Jurkat, Clone E6-1 (cell line): ENCODE measurements at regions not wholly inside any gene's neighbourhood (a gene's known extent, or its start where the extent isn't known, plus 50 kb on each side); places are given as distances from the start of the nearest gene placed in this dataset.
A peak's percentile ranks its signal among the peaks of the same experiment; 100 is the strongest.
"Not testable (repeated sequence)": the region's sequence is repeated elsewhere in the genome, so short reads cannot be mapped to it uniquely, and the experiment has no call there.

Experiments used
- DNase-seq: peaks from one replicate; pipeline ENCODE4 v3.0.0-alpha.2; 2011; ENCODE audit warnings: low read depth, low spot score
- H3K4me3 ChIP-seq: 2 replicates; pipeline ENCODE4 v1.5.1; 2011; ENCODE audit warnings: mild to moderate bottlenecking, low read length, control low read depth, moderate library complexity

DNA sequence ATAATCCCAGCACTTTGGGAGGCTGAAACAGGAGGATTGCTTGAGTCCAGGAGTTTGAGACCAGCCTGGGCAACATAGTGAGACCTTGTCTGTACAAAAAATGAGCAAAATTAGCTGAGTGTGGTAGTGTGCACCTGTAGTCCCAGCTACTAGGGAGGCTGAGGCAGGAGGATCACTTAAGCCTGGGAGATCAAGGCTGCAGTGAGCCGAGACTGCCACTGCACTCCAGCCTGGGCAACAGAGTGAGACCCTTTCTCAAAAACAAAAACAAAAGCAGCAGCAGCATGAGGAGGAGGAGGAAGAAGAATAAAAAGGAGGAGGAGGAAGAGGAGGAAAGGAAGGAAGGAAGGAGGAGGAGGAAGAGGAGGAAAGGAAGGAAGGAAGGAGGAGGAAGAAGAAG lies 116.5 kb upstream of the TDRD3 start:
- not testable (repeated sequence) for H3K4me3 ChIP-seq, DNase-seq

DNA sequence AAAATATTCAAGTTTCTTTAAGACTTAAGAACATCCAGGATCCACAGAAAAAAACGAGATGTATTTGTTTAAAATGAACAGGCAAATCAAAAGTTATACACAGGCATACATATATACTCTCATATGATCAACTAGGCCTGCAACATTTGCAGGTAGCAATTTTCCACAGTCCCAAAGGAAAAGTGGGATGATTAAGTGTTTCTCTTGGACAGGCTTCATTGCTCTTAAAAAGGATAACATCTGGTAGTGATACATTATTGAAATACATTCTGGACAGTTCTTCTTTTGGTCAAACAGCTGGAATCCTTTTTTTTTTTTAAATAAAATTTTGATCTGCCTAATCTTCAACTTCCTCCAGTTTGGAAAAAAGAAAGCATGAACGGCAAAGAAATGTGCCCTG lies 114.8 kb upstream of the TDRD3 start:
- DNase-seq, result no peak

GRCh38 chr13:60282708-60283107 lies 114.3 kb upstream of the TDRD3 start:
- no peak overlapping the region for H3K4me3 ChIP-seq
- no peak for DNase-seq

More for the DNA sequence above, 114.8 kb upstream of the TDRD3 start:
- H3K4me3 ChIP-seq, result no peak overlapping the region

- H3K4me3 ChIP-seq, result no peak overlapping the region
- DNase-seq, result no peak
Measured at GRCh38 chr13:60286707-60287106, 110.3 kb upstream of the TDRD3 start.

DNA sequence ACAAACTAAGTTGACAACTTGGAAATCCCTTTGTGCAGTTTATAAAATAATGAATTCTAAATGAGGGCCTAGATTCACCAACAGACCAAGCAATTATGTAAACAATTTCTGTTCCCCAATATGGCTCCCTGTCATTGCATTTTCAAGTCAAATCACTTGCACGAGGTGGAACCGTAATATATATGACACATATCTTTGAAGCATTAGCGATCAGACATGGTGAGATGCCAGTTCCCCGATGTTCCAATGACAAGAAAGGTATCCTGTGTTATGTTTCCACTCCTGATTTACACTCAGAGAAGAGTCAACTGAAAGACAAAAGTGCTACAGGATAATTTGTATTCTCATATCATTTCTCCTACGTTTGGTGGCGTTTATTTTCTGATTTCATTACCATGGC lies 108.5 kb upstream of the TDRD3 start:
- H3K4me3 ChIP-seq, result no peak overlapping the region
- DNase-seq, result no peak

- DNase-seq, result no peak
- no peak overlapping the region for H3K4me3 ChIP-seq
Measured at GRCh38 chr13:60303166-60303565, 93.9 kb upstream of the TDRD3 start.

GRCh38 chr13:60311527-60311926 lies 85.5 kb upstream of the TDRD3 start:
- H3K4me3 ChIP-seq, result no peak overlapping the region
- peak; percentile 10 for DNase-seq

- no peak for DNase-seq
- no peak overlapping the region for H3K4me3 ChIP-seq
Measured at GRCh38 chr13:60312851-60313505, 84.0 kb upstream of the TDRD3 start.

- DNase-seq, result no peak
- H3K4me3 ChIP-seq, result no peak overlapping the region
Measured at GRCh38 chr13:60318186-60318585, 78.8 kb upstream of the TDRD3 start.

- no peak for DNase-seq
- no peak overlapping the region for H3K4me3 ChIP-seq
Measured at GRCh38 chr13:60324131-60324530, 72.9 kb upstream of the TDRD3 start.

DNA sequence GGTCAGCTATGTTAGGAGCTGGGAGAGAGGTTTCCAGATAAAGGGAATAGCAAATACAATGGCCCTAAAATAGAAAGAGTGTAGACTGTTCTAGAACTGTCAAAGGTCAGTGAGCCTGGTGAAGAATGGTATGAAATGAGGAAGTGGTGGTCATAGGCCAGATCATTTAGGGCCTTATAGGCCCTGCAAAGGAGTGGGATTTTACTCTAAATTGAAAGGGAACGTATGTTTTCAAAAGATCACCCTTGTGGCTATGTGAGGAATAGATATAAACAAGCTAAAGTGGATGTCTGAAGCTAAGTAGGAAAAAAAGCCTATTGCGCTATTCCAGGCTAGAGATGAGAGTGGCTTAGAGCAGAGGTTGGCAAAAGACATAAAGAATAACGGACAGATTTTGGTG lies 70.7 kb upstream of the TDRD3 start:
- DNase-seq, result no peak
- no peak overlapping the region for H3K4me3 ChIP-seq

GRCh38 chr13:60327511-60327910 lies 69.5 kb upstream of the TDRD3 start:
- H3K4me3 ChIP-seq, result no peak overlapping the region
- no peak for DNase-seq

DNA sequence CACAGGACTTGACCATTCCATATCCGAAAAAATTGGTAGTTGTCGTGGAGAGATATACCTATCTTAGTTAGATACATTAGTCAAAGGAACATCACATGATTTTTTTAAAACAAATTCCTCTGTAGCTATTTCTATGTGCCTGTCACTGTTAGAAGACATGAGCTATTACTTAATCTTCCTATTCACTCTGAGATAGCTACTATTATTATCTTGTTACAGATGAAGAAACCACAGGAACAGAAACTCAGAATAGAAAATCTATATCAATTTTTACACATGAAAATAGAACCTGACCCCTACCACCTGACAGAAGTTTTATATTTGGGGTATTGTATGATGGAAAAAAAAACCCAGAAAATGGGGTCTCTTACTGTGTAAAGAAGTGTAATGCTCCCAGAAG lies 68.9 kb upstream of the TDRD3 start:
- no peak overlapping the region for H3K4me3 ChIP-seq
- no peak for DNase-seq

GRCh38 chr13:60329221-60329923 lies 67.6 kb upstream of the TDRD3 start:
- H3K4me3 ChIP-seq, result no peak overlapping the region
- DNase-seq, result peak; percentile 29

DNA sequence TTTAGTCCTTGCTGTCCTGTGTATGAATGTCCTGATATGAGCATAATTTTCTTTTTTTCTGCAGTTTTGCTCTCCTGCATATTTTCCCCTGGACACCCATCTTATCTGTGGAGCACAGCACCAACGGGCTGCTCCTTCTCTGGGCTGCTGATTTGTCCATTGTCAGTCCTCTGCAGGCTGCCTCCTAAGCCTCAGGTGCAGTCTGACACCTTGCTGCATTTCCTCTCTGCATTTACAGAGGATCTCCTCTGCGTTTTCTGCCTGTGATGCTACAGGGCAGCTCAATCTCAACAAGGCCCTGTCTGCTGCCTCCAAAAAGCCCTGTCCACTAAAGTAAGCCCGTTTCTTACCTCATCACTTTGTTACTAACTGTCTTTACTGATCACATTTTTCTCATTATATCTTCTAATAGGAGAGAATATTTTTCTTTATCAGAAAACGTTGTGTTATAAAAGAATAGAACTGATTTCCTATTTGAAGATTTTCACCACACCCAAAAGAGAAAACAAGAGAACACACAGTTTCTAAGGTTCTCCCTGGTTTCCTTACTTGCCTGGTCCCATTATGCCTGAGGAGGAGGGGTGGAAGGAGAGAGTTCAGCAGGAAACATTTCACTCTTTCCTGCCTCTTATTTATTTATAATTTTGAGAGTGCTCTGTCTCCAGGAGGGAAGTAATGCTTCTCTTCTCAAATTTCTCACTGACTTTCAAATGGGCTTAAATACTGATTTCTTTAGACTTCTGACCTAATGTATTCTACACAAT lies 65.6 kb upstream of the TDRD3 start:
- no peak for DNase-seq
- H3K4me3 ChIP-seq, result no peak overlapping the region

- no peak overlapping the region for H3K4me3 ChIP-seq
- DNase-seq, result no peak
Measured at GRCh38 chr13:60332682-60333081, 64.3 kb upstream of the TDRD3 start.

- no peak overlapping the region for H3K4me3 ChIP-seq
- DNase-seq, result no peak
Measured at GRCh38 chr13:60334310-60334709, 62.7 kb upstream of the TDRD3 start.

- DNase-seq, result peak; percentile 14
- no peak overlapping the region for H3K4me3 ChIP-seq
Measured at GRCh38 chr13:60335531-60335930, 61.5 kb upstream of the TDRD3 start.

- no peak for DNase-seq
- H3K4me3 ChIP-seq, result no peak overlapping the region
Measured at GRCh38 chr13:60338754-60339153, 58.3 kb upstream of the TDRD3 start.

DNA sequence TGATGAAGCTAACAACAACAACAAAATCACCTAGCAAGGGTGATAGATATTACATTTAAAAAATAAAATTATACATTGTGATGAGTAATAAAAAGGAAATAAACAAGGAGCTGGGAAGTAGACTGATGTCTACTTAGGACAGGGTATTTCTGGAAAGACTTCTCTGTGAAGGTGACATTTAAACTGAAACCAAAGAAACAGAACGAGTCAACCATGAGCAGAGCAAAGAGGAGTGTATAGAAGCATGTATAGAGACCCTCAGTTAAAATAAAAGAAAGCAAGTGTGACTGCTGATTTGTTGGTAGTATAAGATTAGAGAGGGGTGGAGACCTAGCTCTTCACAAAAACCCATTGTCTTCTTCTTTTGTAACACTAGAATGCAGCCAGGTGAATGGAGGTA lies 53.0 kb upstream of the TDRD3 start:
- H3K4me3 ChIP-seq, result no peak overlapping the region
- DNase-seq, result no peak
